Keratinocyte (primary cell): ENCODE measurements at regions not wholly inside any gene's neighbourhood (a gene's known extent, or its start where the extent isn't known, plus 50 kb on each side); places are given as distances from the start of the nearest gene placed in this dataset.

Source experiments
- DNase-seq: peaks from one replicate; pipeline ENCODE4 v3.0.0-alpha.2; 2011; ENCODE audit warnings: low read depth, missing footprints, low spot score
- FAIRE-seq: peaks from 2 replicates; lab custom pipeline; 2011; peaks lifted over from hg19 to GRCh38; lab: Jason Lieb, UNC
- H2AFZ ChIP-seq: 2 replicates; pipeline ENCODE4 v1.6.0; 2012; ENCODE audit warnings: low read length, control low read depth, inconsistent platforms; ENCODE audit not compliant: control insufficient read depth
- H3K27ac ChIP-seq: 2 replicates; pipeline ENCODE4 v1.5.1; 2011; ENCODE audit warnings: low read length; ENCODE audit not compliant: control insufficient read depth, insufficient read depth
- H3K27me3 ChIP-seq: 3 replicates; pipeline ENCODE4 v1.6.0; 2011; ENCODE audit warnings: low read length; ENCODE audit not compliant: control insufficient read depth, insufficient read depth; ENCODE audit errors: extremely low read depth
- H3K36me3 ChIP-seq, 2 experiments: 2 replicates in 1 of 2; 3 replicates in 1 of 2; pipeline ENCODE4 v1.5.1; 2011; ENCODE audit warnings: low read length in 2 of 2, mild to moderate bottlenecking in 1 of 2; ENCODE audit not compliant: control insufficient read depth in 2 of 2, insufficient read depth in 2 of 2; ENCODE audit errors: extremely low read depth in 1 of 2
- H3K4me1 ChIP-seq: 3 replicates; pipeline ENCODE4 v1.5.1; 2011; ENCODE audit warnings: low read length; ENCODE audit not compliant: control insufficient read depth, insufficient read depth; ENCODE audit errors: extremely low read depth
- H3K4me2 ChIP-seq: 3 replicates; pipeline ENCODE4 v1.6.0; 2011; ENCODE audit warnings: low read depth, low read length; ENCODE audit not compliant: control insufficient read depth, insufficient read depth; ENCODE audit errors: extremely low read depth
- H3K4me3 ChIP-seq, 3 experiments: fragments of 200-600 bp in 1 of 3; sonication (generic) in 1 of 3; 2 replicates in 2 of 3; 3 replicates in 1 of 3; pipeline ENCODE4 v1.5.1; 2011 to 2016; ENCODE audit warnings: low read length in 3 of 3, mild to moderate bottlenecking in 3 of 3, control low read depth in 2 of 3, inconsistent platforms in 1 of 3, low read depth in 1 of 3, mixed read lengths in 1 of 3, mixed run types in 1 of 3, moderate library complexity in 1 of 3; ENCODE audit not compliant: control insufficient read depth in 2 of 3, insufficient read depth in 2 of 3; ENCODE audit errors: extremely low read depth in 1 of 3
- H3K79me2 ChIP-seq: 2 replicates; pipeline ENCODE4 v1.6.0; 2012; ENCODE audit warnings: low read length; ENCODE audit not compliant: control insufficient read depth, insufficient read depth
- H3K9ac ChIP-seq: 3 replicates; pipeline ENCODE4 v1.6.0; 2011; ENCODE audit warnings: low read length; ENCODE audit not compliant: control insufficient read depth, insufficient read depth; ENCODE audit errors: extremely low read depth
- H3K9me1 ChIP-seq: 3 replicates; pipeline ENCODE4 v1.6.0; 2011; ENCODE audit warnings: low read length; ENCODE audit not compliant: control insufficient read depth, insufficient read depth; ENCODE audit errors: extremely low read depth
- H3K9me3 ChIP-seq: 2 replicates; pipeline ENCODE4 v1.5.1; 2012; ENCODE audit warnings: low read depth, low read length; ENCODE audit not compliant: control insufficient read depth
- H4K20me1 ChIP-seq: 3 replicates; pipeline ENCODE4 v1.6.0; 2011; ENCODE audit warnings: low read length; ENCODE audit not compliant: control insufficient read depth, insufficient read depth; ENCODE audit errors: extremely low read depth
- CTCF ChIP-seq, 3 experiments: IDR thresholded peaks in 1 of 3; conservative IDR thresholded peaks in 1 of 3; optimal IDR thresholded peaks in 1 of 3; 2 replicates in 2 of 3; 3 replicates in 1 of 3; pipeline versions ENCODE3 to v1.5.1; 2011; ENCODE audit warnings: low read length in 3 of 3, mild to moderate bottlenecking in 3 of 3, moderate library complexity in 2 of 3, control low read depth in 1 of 3, inconsistent platforms in 1 of 3; ENCODE audit not compliant: insufficient read depth in 2 of 3; ENCODE audit errors: extremely low read depth in 1 of 3
- EZH2 ChIP-seq: IDR thresholded peaks from one replicate; pipeline ENCODE4 v1.6.1; 2012; ENCODE audit warnings: inconsistent platforms, mild to moderate bottlenecking, low read length, moderate library complexity
- dilution Hi-C: fragments of 300-500 bp; cut with MboI; formaldehyde crosslinking; loops from one replicate; pipeline ENCODE4 v1.7.0; 2020; ENCODE audit warnings: low sequenced_read_pairs; ENCODE audit not compliant: extremely low pct_ligation_motif_present

- Histone ChIP-seq H3K4me1 (no peaks in the 10 kb centered on the region), H3K36me3 (no peaks in the 10 kb centered on the region), H3K4me3 (no peak overlapping the region), H3K27me3 (no peaks in the 10 kb centered on the region), H3K4me2 (no peak overlapping the region), H3K27ac (no peak overlapping the region), H3K9ac (no peak overlapping the region), H3K79me2 (no peaks in the 10 kb centered on the region), H3K9me3 (peaks cover 3% of the 10 kb centered on the region), H2AFZ (no peak overlapping the region), H3K9me1 (no peaks in the 10 kb centered on the region), H4K20me1 (no peaks in the 10 kb centered on the region)
- FAIRE-seq (no peak), DNase-seq (no peak)
- TF ChIP-seq EZH2: no peak
- no peak for TF ChIP-seq CTCF (optimal IDR thresholded peaks at IDR 0.05 in 1 of 3, IDR thresholded peaks at IDR 0.05 in 1 of 3, conservative IDR thresholded peaks at IDR 0.05 in 1 of 3; ENCODE audit: extremely low read depth in 1 of 3, insufficient read depth in 2 of 3, low read length in 3 of 3)
- dilution Hi-C loops: no loop called here
Measured at GRCh38 chr19:28857967-28858366, 355.0 kb downstream of the UQCRFS1 start.

DNA sequence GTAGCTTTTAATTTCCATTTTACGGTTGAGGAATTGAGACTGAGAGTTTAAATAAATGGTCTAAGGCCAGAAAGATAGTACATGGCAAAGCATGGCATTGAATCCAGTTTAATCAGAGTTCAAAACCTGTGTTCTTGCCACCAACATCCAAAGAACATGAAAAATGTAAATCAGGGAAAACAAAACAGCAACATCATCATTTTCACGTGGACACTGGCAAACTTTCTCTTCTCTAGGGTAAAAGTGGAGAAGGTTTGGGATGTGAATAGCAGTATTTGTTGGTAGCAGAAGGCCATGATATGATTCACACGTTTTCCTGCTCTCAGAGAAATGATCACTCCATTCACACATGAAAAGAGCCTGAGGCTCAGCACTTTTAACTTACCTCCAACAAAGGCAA is 357.7 kb downstream of the UQCRFS1 start:
- H3K79me2 ChIP-seq: no peaks in the 10 kb centered on the region
- H3K27me3 ChIP-seq: no peaks in the 10 kb centered on the region
- DNase-seq (no peak), FAIRE-seq (no peak)
- no peaks in the 10 kb centered on the region for H3K36me3 ChIP-seq
- TF ChIP-seq EZH2 (no peak), CTCF (optimal IDR thresholded peaks at IDR 0.05 in 1 of 3, IDR thresholded peaks at IDR 0.05 in 1 of 3, conservative IDR thresholded peaks at IDR 0.05 in 1 of 3; ENCODE audit: extremely low read depth in 1 of 3, insufficient read depth in 2 of 3, low read length in 3 of 3) (no peak)
- dilution Hi-C loops: no loop called here
- no peaks in the 10 kb centered on the region for H3K9me1 ChIP-seq
- H3K4me1 ChIP-seq: no peaks in the 10 kb centered on the region
- no peak overlapping the region for H3K9ac ChIP-seq
- H3K9me3 ChIP-seq: peaks cover 2% of the 10 kb centered on the region
- no peaks in the 10 kb centered on the region for H4K20me1 ChIP-seq
- H3K27ac ChIP-seq: no peak overlapping the region
- H2AFZ ChIP-seq: no peak overlapping the region
- no peak overlapping the region for H3K4me3 ChIP-seq
- no peak overlapping the region for H3K4me2 ChIP-seq
